NCI-H345 treated with DMSO at 0.1 percent for 48 hours (cell line): ENCODE measurements at regions not wholly inside any gene's neighbourhood (a gene's known extent, or its start where the extent isn't known, plus 50 kb on each side); places are given as distances from the start of the nearest gene placed in this dataset.
"Not testable (repeated sequence)": the region's sequence is repeated elsewhere in the genome, so short reads cannot be mapped to it uniquely, and the experiment has no call there.

Experiments used
- DNase-seq: peaks from one replicate; lab custom pipeline; 2025; ENCODE audit not compliant: unreplicated experiment; lab: John Stamatoyannopoulos, UW

GRCh38 chr6:119838043-119838442, 488.5 kb upstream of the MAN1A1 start:
- no peak for DNase-seq

- DNase-seq: no peak
Observed at GRCh38 chr6:119834418-119834817, 484.9 kb upstream of the MAN1A1 start.

GRCh38 chr6:119832411-119832810, 482.9 kb upstream of the MAN1A1 start:
- no peak for DNase-seq

- DNase-seq: no peak
Observed at GRCh38 chr6:119830494-119831295, 481.1 kb upstream of the MAN1A1 start.

GRCh38 chr6:119830069-119830468, 480.5 kb upstream of the MAN1A1 start:
- no peak for DNase-seq

GRCh38 chr6:119829499-119829898, 479.9 kb upstream of the MAN1A1 start:
- not testable (repeated sequence) for DNase-seq

GRCh38 chr6:119829006-119829405, 479.4 kb upstream of the MAN1A1 start:
- DNase-seq: no peak

GRCh38 chr6:119821380-119821779, 471.8 kb upstream of the MAN1A1 start:
- DNase-seq: no peak

GRCh38 chr6:119818876-119819275, 469.3 kb upstream of the MAN1A1 start:
- no peak for DNase-seq

GRCh38 chr6:119814609-119815400, 465.2 kb upstream of the MAN1A1 start:
- DNase-seq: no peak

GRCh38 chr6:119802464-119802863, 452.9 kb upstream of the MAN1A1 start:
- no peak for DNase-seq

- DNase-seq: no peak
Observed at GRCh38 chr6:119801056-119801455, 451.5 kb upstream of the MAN1A1 start.

- DNase-seq: no peak
Observed at GRCh38 chr6:119800526-119800925, 451.0 kb upstream of the MAN1A1 start.

- DNase-seq: no peak
Observed at GRCh38 chr6:119799596-119800509, 450.3 kb upstream of the MAN1A1 start.

- no peak for DNase-seq
Observed at GRCh38 chr6:119791736-119792135, 442.2 kb upstream of the MAN1A1 start.

- no peak for DNase-seq
Observed at GRCh38 chr6:119781365-119781764, 431.8 kb upstream of the MAN1A1 start.

GRCh38 chr6:119768201-119768600, 418.6 kb upstream of the MAN1A1 start:
- DNase-seq: no peak

- DNase-seq: no peak
Observed at GRCh38 chr6:119764927-119765681, 415.5 kb upstream of the MAN1A1 start.

- no peak for DNase-seq
Observed at GRCh38 chr6:119760046-119760445, 410.5 kb upstream of the MAN1A1 start.

- no peak for DNase-seq
Observed at GRCh38 chr6:119758385-119758784, 408.8 kb upstream of the MAN1A1 start.

GRCh38 chr6:119757467-119757866, 407.9 kb upstream of the MAN1A1 start:
- DNase-seq: no peak
